HG03135 (cell line): ENCODE measurements at regions not wholly inside any gene's neighbourhood (a gene's known extent, or its start where the extent isn't known, plus 50 kb on each side); places are given as distances from the start of the nearest gene placed in this dataset.

Experiments
- ATAC-seq: cut with Tn5 transposase; IDR thresholded peaks from one replicate; pipeline ENCODE4 v1.9.1; 2021; ENCODE audit warnings: mild to moderate bottlenecking, moderate library complexity; ENCODE audit not compliant: unreplicated experiment

- ATAC-seq: no peak
Measured at GRCh38 chr2:59312967-59313940, 1072.1 kb upstream of the FANCL start.

GRCh38 chr2:59312029-59312428 lies 1070.9 kb upstream of the FANCL start:
- ATAC-seq: no peak

- ATAC-seq: no peak
Measured at GRCh38 chr2:59308108-59308507, 1067.0 kb upstream of the FANCL start.

GRCh38 chr2:59307196-59307595 lies 1066.1 kb upstream of the FANCL start:
- no peak for ATAC-seq

- ATAC-seq: no peak
Measured at GRCh38 chr2:59303272-59303671, 1062.1 kb upstream of the FANCL start.

GRCh38 chr2:59302683-59303082 lies 1061.6 kb upstream of the FANCL start:
- ATAC-seq: no peak

GRCh38 chr2:59301466-59302402 lies 1060.6 kb upstream of the FANCL start:
- no peak for ATAC-seq

- ATAC-seq: no peak
Measured at GRCh38 chr2:59297816-59298215, 1056.7 kb upstream of the FANCL start.

GRCh38 chr2:59296279-59296678 lies 1055.2 kb upstream of the FANCL start:
- ATAC-seq: no peak

- ATAC-seq: no peak
Measured at GRCh38 chr2:59295524-59296162, 1054.5 kb upstream of the FANCL start.

- ATAC-seq: no peak
Measured at GRCh38 chr2:59288771-59289170, 1047.6 kb upstream of the FANCL start.

- no peak for ATAC-seq
Measured at GRCh38 chr2:59282374-59283057, 1041.4 kb upstream of the FANCL start.

GRCh38 chr2:59277671-59278070 lies 1036.5 kb upstream of the FANCL start:
- ATAC-seq: no peak

GRCh38 chr2:59276917-59277316 lies 1035.8 kb upstream of the FANCL start:
- ATAC-seq: peak; percentile 61

GRCh38 chr2:59276033-59276432 lies 1034.9 kb upstream of the FANCL start:
- ATAC-seq: no peak

GRCh38 chr2:59266453-59266852 lies 1025.3 kb upstream of the FANCL start:
- ATAC-seq: no peak

- no peak for ATAC-seq
Measured at GRCh38 chr2:59259913-59260312, 1018.8 kb upstream of the FANCL start.

- ATAC-seq: no peak
Measured at GRCh38 chr2:59256290-59256689, 1015.2 kb upstream of the FANCL start.

- no peak for ATAC-seq
Measured at GRCh38 chr2:59254279-59254678, 1013.2 kb upstream of the FANCL start.

- no peak for ATAC-seq
Measured at GRCh38 chr2:59250307-59250677, 1009.2 kb upstream of the FANCL start.
